Endothelial cell of hepatic sinusoid (primary cell): ENCODE measurements at regions not wholly inside any gene's neighbourhood (a gene's known extent, or its start where the extent isn't known, plus 50 kb on each side); places are given as distances from the start of the nearest gene placed in this dataset.
"Not testable (repeated sequence)": the region's sequence is repeated elsewhere in the genome, so short reads cannot be mapped to it uniquely, and the experiment has no call there.

ENCODE experiments used
- in situ Hi-C: cut with HindIII; loops from 2 replicates; pipeline ENCODE4 v1.10.0; 2017; ENCODE audit warnings: low sequenced_read_pairs

- in situ Hi-C loops = no loop called here
Observed at GRCh38 chr11:15685306-15685705, 570.6 kb downstream of the INSC start.

DNA sequence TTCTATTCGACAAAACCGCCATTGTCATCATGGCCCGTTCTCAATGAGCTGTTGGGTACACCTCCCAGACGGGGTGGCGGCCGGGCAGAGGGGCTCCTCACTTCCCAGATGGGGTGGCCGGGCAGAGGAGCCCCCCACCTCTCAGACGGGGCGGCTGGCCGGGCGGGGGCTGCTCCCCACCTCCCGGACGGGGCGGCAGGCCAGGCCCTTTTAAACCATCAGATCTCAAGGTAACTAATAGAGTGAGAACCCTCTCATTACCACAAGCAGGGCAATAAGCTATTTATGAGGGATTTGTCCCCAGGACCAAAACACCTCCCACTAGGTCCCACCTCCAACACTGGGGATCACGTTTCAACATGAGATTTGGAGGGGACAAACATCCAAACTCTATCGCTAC lies 571.5 kb downstream of the INSC start:
- in situ Hi-C loops = not testable (repeated sequence)

DNA sequence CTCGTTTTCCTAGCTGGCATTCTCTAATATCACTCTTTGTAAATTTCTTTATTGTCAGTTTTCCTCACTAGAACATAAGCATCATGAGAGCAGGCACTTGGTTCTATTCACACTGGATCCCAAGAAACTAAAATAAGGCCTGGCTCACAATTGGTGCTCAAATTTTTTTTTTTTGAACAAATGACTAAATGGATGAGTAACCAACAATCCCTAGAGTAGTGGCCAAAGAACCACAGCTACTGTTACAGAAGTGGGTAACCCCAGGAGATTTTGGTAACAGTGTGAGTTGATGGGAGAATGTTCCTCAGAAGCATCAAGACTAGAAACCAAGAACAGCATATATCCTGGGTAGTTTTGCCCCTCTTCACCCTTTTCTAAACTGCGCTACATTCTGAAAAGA lies 572.6 kb downstream of the INSC start:
- in situ Hi-C loops = no loop called here

DNA sequence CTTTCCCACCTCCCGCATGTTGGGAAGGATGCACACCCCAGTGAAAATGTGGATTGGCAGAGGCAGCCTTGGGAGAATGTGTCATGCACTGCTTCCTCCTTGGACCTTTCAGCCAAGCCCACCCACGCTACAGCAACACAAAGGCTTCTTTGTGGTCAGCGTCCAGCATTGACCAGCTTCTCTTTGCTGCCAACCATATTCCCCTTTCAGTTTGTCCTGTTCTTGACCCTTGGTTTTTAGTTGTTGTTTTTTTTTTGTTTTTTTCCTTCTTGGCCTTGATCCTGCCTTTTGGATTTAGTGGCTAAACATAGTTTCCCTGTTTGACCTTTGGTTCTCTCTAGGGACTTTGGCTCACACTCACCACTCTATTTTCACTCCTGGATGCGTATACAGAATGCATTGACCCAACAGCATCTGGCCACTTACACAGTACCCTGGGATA lies 573.6 kb downstream of the INSC start:
- in situ Hi-C loops = no loop called here

GRCh38 chr11:15690320-15690719 lies 575.6 kb downstream of the INSC start:
- in situ Hi-C loops = no loop called here

- in situ Hi-C loops = no loop called here
Observed at GRCh38 chr11:15692739-15693138, 578.0 kb downstream of the INSC start.

DNA sequence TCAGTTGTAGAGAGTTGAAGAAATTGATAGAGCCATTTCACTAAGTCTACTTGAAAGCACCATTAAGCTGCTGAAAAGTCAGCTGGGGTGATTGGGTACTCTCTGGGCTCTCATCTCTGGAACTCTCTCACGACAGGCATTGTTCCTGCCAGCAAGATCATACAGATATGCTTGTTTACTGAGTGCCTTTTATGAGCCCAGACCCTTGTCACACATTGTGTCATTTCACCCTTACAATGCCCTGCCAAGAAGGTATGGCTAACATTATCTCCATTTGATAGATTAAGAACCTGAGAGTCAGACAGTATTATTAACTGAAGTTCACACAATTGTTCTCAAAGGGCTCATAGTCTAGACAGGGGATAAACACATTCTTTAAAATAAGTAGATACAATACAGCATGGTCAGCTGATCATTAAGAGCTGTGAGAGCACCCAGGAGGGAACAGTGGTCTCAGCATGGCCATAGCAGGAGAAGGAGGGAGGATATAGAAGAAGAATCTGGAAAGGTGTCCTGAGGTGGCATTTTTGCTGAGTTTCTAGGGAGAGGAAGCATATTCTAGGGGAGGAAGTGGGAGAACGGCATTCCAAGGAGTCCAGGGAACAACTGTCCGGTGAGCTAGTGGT lies 580.5 kb downstream of the INSC start:
- in situ Hi-C loops = no loop called here

DNA sequence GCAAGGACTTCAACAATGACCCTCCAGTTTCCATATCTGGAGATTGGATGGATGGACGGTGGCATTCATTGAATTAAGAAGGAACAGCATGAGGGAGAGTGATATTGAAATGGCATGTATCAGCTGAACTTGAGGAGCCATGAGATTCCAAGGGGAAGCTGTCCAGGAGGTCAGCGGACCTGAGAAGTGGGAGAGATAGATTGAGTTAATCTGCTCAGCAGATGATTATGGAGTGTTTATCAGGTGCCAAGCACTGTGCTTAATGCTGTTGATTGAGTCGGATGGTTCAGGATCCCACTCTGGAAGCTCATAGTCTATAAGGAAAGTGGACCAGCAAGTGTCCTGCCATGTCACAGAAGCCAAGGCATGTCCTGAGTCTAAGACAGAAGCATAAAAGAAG lies 581.3 kb downstream of the INSC start:
- in situ Hi-C loops = no loop called here

GRCh38 chr11:15697437-15698236 lies 582.9 kb downstream of the INSC start:
- in situ Hi-C loops = no loop called here

DNA sequence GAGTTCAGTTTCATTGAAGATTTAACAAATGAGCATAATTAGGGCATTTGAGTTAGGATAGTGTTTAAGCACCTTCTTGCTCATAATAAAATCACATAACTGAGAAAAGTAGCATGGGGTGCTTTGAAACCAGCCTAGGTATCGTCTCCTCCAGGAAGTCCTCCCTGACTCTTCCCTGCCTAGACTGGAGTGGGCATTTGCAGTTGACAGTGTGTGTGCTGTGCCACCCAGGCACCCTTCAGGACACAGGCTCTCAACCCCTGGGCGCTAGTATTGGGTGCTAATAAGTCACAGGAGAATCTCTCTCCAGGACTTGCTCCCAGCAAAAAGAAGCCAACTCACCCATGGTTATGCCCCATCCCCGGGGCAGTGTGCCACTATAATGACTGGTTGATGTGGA lies 584.1 kb downstream of the INSC start:
- in situ Hi-C loops = no loop called here

DNA sequence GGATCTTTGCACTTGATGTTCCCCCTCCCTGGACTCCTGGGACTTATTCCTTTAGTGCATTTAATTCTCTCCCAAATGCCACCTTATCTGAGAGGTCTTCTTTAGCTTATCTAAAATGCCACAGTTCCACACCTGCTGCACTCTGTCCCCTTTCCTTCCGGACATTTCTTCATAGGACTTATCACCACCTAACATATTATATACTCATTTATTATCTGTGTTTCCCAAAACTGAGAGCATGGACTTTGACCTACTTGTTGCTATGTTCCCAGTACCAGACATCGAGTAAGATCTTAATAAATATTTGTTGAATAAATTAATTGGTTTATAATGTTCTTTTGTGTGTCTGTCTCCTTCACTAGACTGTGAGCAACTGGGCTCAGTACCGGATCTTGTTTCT lies 585.3 kb downstream of the INSC start:
- in situ Hi-C loops = no loop called here

- in situ Hi-C loops = no loop called here
Observed at GRCh38 chr11:15700456-15700855, 585.7 kb downstream of the INSC start.

DNA sequence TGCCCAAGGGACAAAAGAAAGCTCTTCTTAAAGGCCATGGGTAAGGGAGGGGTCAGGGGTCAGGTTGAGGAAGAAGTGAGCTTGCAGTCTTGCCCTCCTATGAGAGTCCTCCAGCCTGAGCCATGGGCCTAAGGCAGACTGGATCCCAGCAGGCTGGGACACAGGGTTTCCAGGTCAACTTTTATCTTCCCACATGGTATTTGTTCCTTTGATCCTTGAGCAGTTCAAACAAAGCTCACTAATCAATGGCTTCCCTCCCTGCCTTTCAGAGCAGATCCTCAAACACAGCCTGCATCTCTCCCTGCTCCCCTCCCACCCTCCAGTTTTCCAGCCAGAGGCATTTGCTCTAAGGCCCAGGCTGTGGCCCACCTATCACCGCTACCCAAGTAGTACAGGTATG lies 589.3 kb downstream of the INSC start:
- in situ Hi-C loops = no loop called here

DNA sequence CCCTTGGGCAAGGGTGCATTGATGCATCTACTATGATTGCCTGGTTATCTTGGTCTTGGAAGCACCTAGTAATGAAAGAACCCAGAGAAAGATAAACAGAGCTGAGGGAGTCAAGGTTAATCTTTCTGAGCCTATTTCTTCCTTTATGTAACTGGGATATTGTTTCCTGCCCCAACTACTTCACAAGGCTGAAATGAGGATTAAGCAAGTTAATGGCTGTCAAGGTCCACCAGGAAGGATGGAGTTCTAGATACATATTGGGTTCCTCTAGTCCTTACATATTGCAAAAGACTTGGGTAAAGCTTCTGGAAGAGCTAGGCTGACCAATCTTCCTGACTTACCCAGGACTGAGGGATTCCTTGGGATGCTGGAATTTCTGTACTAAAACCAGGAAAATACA lies 589.8 kb downstream of the INSC start:
- in situ Hi-C loops = no loop called here

DNA sequence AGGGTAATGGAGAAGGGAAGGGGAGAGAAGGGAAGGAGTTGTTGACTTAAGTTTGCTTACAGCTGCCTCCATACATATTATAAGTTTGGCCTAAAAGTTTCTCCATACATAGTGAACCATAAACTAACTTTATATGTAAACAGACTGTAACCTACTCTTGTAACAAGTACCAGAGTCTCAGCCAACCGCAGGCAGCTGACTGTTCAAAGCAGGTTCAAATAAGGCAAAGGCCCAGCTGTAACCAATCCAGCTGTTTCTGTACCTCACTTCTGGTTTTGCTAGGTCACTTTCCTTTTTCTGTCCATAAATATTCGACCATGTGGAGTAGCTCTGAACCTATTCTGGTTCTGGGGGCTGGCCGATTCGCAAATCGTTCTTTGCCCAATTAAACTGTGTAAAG lies 591.2 kb downstream of the INSC start:
- in situ Hi-C loops = no loop called here

DNA sequence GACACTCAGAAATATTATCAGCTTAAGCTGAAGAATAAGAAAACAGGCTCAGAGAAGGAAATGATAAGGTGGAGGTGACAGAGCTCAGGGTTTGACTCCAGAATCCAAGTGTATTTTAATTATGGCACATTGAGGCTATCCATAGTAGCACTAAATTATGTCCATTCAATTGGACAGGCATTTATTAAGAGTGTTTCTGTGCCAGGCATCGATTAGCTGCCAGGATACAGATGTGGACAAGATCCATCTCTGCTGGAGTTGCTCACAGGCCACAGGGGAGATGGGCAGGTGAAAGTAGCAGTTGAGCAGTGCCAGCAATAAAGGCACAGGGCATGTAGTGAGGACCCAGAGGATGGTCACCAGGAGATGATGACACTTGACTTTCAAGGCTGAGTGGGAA lies 592.5 kb downstream of the INSC start:
- in situ Hi-C loops = no loop called here

DNA sequence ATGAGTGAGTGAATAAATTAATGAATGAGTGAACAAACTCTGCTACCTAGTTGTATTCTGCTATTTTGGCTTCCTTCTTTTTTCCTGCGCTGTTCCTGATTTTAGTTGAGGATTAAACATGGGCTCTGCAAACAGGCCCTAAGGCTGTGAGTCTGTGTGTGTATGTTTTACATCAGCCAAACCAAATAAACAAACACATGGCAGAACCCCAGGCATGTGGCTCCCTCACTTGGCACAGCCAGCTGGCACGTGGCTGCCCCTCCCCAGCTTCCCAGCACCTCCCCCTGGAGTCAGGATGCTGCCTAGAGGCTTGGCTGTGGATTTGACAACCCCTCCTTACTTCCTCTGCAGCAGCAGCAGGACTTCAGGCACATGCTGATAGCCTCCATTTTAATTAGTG lies 593.2 kb downstream of the INSC start:
- in situ Hi-C loops = no loop called here

DNA sequence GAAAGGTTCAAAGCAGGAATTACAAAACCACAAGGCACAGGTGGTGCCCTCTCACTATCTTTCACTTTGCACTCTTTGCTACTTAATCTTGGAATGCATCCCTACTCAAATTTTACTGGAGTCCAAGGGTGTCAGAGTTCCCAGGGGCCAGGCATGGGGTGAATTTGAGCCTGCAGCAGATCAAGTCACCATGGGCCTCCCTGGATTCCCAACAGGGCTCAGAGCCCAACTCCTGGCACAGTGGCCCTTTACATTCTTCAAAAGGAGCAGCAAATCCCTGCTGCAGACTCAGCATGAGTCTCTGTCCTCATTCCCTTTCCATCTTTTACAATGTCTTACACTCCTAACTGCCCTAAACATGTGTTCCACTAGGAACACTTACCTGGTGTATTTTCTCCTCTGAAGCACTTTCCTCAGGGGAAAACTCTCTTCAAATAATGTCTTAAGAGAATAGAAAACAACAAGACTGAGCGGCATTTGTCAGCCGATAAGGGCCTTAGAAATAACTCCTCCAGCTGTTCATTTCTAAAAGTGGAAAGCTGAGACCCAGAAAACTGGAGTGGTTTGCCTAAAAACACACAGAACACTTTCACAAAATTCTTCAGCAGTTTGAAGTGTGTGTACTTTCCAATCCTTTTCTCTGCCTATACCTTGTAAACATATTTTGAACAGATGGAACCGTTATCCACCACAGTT lies 596.0 kb downstream of the INSC start:
- in situ Hi-C loops = no loop called here

GRCh38 chr11:15711311-15711710 lies 596.6 kb downstream of the INSC start:
- in situ Hi-C loops = no loop called here

- in situ Hi-C loops = loop anchor here (5.0 kb wide), 1 partner anchor 33 kb away; no protein-coding TSS in a partner anchor
Observed at GRCh38 chr11:15714641-15715399, 600.1 kb downstream of the INSC start.

- in situ Hi-C loops = loop anchor here (5.0 kb wide), 1 partner anchor 34 kb away; no protein-coding TSS in a partner anchor
Observed at GRCh38 chr11:15716550-15716949, 601.8 kb downstream of the INSC start.
